ENCODE measurements at regions not wholly inside any gene's neighbourhood (a gene's known extent, or its start where the extent isn't known, plus 50 kb on each side); places are given as distances from the start of the nearest gene placed in this dataset.

DNA sequence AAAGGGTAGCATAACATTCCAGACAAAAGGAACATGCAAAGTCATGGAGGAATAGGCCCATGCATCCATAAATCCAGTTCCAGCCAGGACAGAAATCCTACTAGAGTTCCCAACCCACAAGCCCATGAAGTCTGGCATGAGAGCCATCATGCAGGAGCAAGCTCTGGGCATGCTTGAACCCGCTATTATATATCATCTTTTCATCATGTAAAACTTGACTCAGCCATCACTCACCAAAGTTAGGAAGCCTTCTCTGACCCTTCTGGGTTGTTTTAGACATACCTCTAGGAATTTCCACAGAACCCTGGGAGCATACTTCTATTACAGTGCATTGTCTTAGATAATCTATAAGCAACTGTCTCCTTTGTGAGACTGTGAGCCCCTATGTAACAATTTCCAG lies 293.0 kb upstream of the NPSR1 start:
- ATAC-seq (ENCODE audit: low read depth) = no peak
- TF ChIP-seq, protein P1, sequence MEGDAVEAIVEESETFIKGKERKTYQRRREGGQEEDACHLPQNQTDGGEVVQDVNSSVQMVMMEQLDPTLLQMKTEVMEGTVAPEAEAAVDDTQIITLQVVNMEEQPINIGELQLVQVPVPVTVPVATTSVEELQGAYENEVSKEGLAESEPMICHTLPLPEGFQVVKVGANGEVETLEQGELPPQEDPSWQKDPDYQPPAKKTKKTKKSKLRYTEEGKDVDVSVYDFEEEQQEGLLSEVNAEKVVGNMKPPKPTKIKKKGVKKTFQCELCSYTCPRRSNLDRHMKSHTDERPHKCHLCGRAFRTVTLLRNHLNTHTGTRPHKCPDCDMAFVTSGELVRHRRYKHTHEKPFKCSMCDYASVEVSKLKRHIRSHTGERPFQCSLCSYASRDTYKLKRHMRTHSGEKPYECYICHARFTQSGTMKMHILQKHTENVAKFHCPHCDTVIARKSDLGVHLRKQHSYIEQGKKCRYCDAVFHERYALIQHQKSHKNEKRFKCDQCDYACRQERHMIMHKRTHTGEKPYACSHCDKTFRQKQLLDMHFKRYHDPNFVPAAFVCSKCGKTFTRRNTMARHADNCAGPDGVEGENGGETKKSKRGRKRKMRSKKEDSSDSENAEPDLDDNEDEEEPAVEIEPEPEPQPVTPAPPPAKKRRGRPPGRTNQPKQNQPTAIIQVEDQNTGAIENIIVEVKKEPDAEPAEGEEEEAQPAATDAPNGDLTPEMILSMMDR (IDR thresholded peaks at IDR 0.05) = no peak
- intact Hi-C loops (cut with micrococcal nuclease) = no loop called here
- no peak for DNase-seq
- no peak overlapping the region for H3K4me3 Mint-ChIP-seq
- CTCF ChIA-PET = no interaction called here
- no peaks in the 10 kb centered on the region for H3K27me3 Mint-ChIP-seq
- POLR2A ChIA-PET = no interaction called here
- H3K4me1 Mint-ChIP-seq = no peaks in the 10 kb centered on the region
- peaks cover 2% of the 10 kb centered on the region for H3K9me3 Mint-ChIP-seq
- H3K27ac Mint-ChIP-seq = no peak overlapping the region
- no peaks in the 10 kb centered on the region for H3K36me3 Mint-ChIP-seq (ENCODE audit: low read depth)

- ChIA-PET CTCF (no interaction called here), POLR2A (no interaction called here)
- Mint-ChIP-seq H3K4me3 (no peak overlapping the region), H3K27me3 (no peaks in the 10 kb centered on the region), H3K36me3 (ENCODE audit: low read depth) (no peaks in the 10 kb centered on the region), H3K9me3 (peaks cover 2% of the 10 kb centered on the region), H3K27ac (no peak overlapping the region), H3K4me1 (no peaks in the 10 kb centered on the region)
- TF ChIP-seq, protein P1 (IDR thresholded peaks at IDR 0.05) = no peak
- ATAC-seq (ENCODE audit: low read depth) = no peak
- intact Hi-C loops (cut with micrococcal nuclease) = no loop called here
- DNase-seq = no peak
Measured at GRCh38 chr7:34365611-34366010, 292.4 kb upstream of the NPSR1 start.

DNA sequence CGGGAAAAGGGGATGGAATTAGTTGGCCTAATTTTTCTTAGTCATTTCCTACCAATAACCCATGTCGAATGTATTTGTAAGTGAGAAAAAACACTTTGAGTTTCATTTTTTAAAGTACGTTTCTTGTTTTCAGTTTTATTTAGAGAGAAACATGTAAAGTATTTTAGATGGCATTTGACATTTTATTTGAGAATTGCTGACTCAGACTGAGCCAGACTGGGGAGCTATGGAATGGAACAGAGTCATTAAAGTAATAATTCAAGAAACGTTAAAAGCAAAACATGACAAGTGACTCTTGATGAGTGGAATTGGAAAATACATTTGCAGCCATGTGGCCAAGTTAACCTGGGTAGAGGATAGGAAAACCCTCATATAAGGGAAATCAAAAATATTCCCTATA lies 286.1 kb upstream of the NPSR1 start:
- ATAC-seq (ENCODE audit: low read depth) = no peak
- Mint-ChIP-seq H3K4me1 (no peaks in the 10 kb centered on the region), H3K27me3 (no peaks in the 10 kb centered on the region), H3K27ac (no peak overlapping the region), H3K36me3 (ENCODE audit: low read depth) (no peaks in the 10 kb centered on the region), H3K9me3 (peaks cover 2% of the 10 kb centered on the region), H3K4me3 (no peak overlapping the region)
- POLR2A ChIA-PET = no interaction called here
- intact Hi-C loops (cut with micrococcal nuclease) = no loop called here
- no peak for DNase-seq
- TF ChIP-seq, protein P1 (IDR thresholded peaks at IDR 0.05) = no peak
- CTCF ChIA-PET = no interaction called here

DNA sequence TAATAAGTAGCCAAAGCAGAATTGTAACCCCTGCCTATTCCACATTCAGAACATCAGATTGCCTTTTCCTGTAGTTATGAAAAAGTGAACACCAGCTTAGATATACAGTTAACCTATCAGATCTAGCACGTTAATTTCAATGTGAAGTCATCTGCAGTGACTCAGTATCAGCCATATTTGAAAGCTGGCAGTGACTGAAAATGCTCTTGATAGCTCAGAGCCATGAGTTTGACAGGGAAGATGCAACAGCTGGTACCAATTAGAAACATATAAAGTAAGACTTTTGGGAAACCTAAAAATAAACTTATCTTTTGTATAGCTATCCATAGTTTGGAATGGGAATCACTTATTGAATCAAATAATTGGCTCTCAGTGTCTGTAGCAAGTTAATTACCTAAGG lies 284.1 kb upstream of the NPSR1 start:
- no peak overlapping the region for H3K4me3 Mint-ChIP-seq
- ChIA-PET POLR2A (no interaction called here), CTCF (no interaction called here)
- no peaks in the 10 kb centered on the region for H3K27me3 Mint-ChIP-seq
- H3K27ac Mint-ChIP-seq = no peak overlapping the region
- peaks cover 2% of the 10 kb centered on the region for H3K9me3 Mint-ChIP-seq
- no peak for DNase-seq
- H3K36me3 Mint-ChIP-seq (ENCODE audit: low read depth) = no peaks in the 10 kb centered on the region
- ATAC-seq (ENCODE audit: low read depth) = no peak
- H3K4me1 Mint-ChIP-seq = no peaks in the 10 kb centered on the region
- intact Hi-C loops (cut with micrococcal nuclease) = no loop called here
- TF ChIP-seq, protein P1 (IDR thresholded peaks at IDR 0.05) = no peak

DNA sequence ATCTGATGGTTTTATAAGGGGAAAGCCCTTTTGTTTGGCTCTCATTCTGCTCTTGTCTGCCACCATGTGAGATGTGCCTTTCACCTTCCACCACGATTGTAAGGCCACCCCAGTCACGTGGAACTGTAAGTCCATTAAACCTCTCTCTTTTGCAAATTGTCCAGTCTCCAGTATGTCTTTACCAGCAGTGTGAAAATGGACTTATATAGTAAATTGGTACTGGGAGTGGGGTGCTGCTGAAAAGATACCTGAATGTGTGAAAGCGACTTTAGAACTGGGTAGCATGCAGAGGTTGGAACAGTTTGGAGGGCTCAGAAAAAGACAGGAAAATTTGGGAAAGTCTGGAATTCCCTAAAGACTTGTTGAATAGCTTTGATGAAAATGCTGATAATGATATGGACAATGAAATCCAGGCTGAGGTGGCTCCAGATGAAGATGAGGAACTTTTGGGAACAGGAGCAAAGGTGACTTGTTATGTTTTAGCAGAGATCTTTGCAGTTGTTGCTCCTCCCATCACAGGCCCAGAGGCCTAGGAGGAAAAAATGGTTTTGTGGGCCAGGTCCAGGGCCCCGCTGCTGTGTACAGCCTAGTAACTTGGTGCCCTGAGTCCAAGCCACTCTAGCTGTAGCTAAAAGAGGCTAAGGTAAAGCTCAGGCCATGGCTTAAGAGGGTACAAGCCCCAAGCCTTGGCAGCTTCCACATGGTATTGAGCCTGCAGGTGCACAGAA lies 275.7 kb upstream of the NPSR1 start:
- Mint-ChIP-seq H3K27ac (no peak overlapping the region), H3K4me3 (no peak overlapping the region), H3K9me3 (peaks cover 11% of the 10 kb centered on the region), H3K27me3 (no peaks in the 10 kb centered on the region), H3K36me3 (ENCODE audit: low read depth) (no peaks in the 10 kb centered on the region), H3K4me1 (no peaks in the 10 kb centered on the region)
- CTCF ChIA-PET = no interaction called here
- intact Hi-C loops (cut with micrococcal nuclease) = no loop called here
- POLR2A ChIA-PET = no interaction called here
- TF ChIP-seq, protein P1 (IDR thresholded peaks at IDR 0.05) = no peak
- DNase-seq (no peak), ATAC-seq (ENCODE audit: low read depth) (no peak)
